H9 (cell line): ENCODE measurements at regions not wholly inside any gene's neighbourhood (a gene's known extent, or its start where the extent isn't known, plus 50 kb on each side); places are given as distances from the start of the nearest gene placed in this dataset.

Experiments used
- DNase-seq: peaks from one replicate; pipeline ENCODE4 v3.0.0-alpha.2; 2017
- H2AFZ ChIP-seq: one replicate; pipeline ENCODE4 v1.6.1; 2013; ENCODE audit warnings: mild to moderate bottlenecking, low read length, control low read depth, moderate library complexity
- H2AK5ac ChIP-seq: 2 replicates; pipeline ENCODE4 v1.6.1; 2013; ENCODE audit warnings: low read length, control low read depth, mixed read lengths; ENCODE audit not compliant: insufficient read length
- H2BK120ac ChIP-seq: one replicate; pipeline ENCODE4 v1.6.1; 2013; ENCODE audit warnings: low read depth, mild to moderate bottlenecking, low read length, control low read depth, inconsistent platforms; ENCODE audit not compliant: poor library complexity, severe bottlenecking
- H2BK12ac ChIP-seq: 2 replicates; pipeline ENCODE4 v1.6.1; 2013; ENCODE audit warnings: low read length, control low read depth, mixed read lengths, low read depth; ENCODE audit not compliant: insufficient read length
- H2BK15ac ChIP-seq: 2 replicates; pipeline ENCODE4 v1.6.1; 2013; ENCODE audit warnings: low read depth, low read length, control low read depth
- H2BK20ac ChIP-seq: one replicate; pipeline ENCODE4 v1.6.1; 2013; ENCODE audit warnings: low read depth, mild to moderate bottlenecking, low read length, control low read depth, inconsistent platforms; ENCODE audit not compliant: poor library complexity, severe bottlenecking
- H2BK5ac ChIP-seq: 2 replicates; pipeline ENCODE4 v1.6.1; 2013; ENCODE audit warnings: low read length, control low read depth, mixed read lengths; ENCODE audit not compliant: insufficient read length
- H3K14ac ChIP-seq: 2 replicates; pipeline ENCODE4 v1.6.1; 2013; ENCODE audit warnings: low read length, control low read depth; ENCODE audit not compliant: insufficient read depth
- H3K18ac ChIP-seq: 2 replicates; pipeline ENCODE4 v1.6.1; 2013; ENCODE audit warnings: low read depth, mild to moderate bottlenecking, mixed read lengths, low read length, control low read depth; ENCODE audit not compliant: insufficient read length
- H3K23ac ChIP-seq: 2 replicates; pipeline ENCODE4 v1.6.1; 2013; ENCODE audit warnings: low read length, control low read depth, mixed read lengths, low read depth; ENCODE audit not compliant: insufficient read length
- H3K23me2 ChIP-seq: 2 replicates; pipeline ENCODE4 v1.6.1; 2013; ENCODE audit warnings: low read depth, mild to moderate bottlenecking, mixed read lengths, low read length, control low read depth; ENCODE audit not compliant: insufficient read length, poor library complexity, severe bottlenecking
- H3K27ac ChIP-seq: 2 replicates; pipeline ENCODE4 v1.5.1; 2013; ENCODE audit warnings: low read length, control low read depth, mixed read lengths, low read depth; ENCODE audit not compliant: insufficient read length
- H3K27me3 ChIP-seq: 2 replicates; pipeline ENCODE4 v1.6.1; 2013; ENCODE audit warnings: low read length, control low read depth, inconsistent platforms; ENCODE audit not compliant: insufficient read depth
- H3K4ac ChIP-seq: 2 replicates; pipeline ENCODE4 v1.6.1; 2013; ENCODE audit warnings: low read depth, mild to moderate bottlenecking, control low read depth, inconsistent platforms, low read length, moderate library complexity
- H3K4me1 ChIP-seq: 2 replicates; pipeline ENCODE4 v1.6.1; 2013; ENCODE audit warnings: low read length, control low read depth, inconsistent platforms; ENCODE audit not compliant: insufficient read depth
- H3K4me2 ChIP-seq: 2 replicates; pipeline ENCODE4 v1.6.1; 2013; ENCODE audit warnings: low read length, control low read depth, mixed read lengths; ENCODE audit not compliant: insufficient read length, insufficient read depth
- H3K56ac ChIP-seq: 2 replicates; pipeline ENCODE4 v1.6.1; 2013; ENCODE audit warnings: low read depth, mild to moderate bottlenecking, mixed read lengths, low read length, control low read depth; ENCODE audit not compliant: insufficient read length
- H3K79me1 ChIP-seq: 2 replicates; pipeline ENCODE4 v1.6.1; 2013; ENCODE audit warnings: low read depth, mild to moderate bottlenecking, moderate library complexity, low read length, control low read depth, inconsistent platforms; ENCODE audit not compliant: insufficient read depth, poor library complexity, severe bottlenecking
- H3K79me2 ChIP-seq: 2 replicates; pipeline ENCODE4 v1.6.1; 2013; ENCODE audit warnings: low read length, control low read depth, inconsistent platforms; ENCODE audit not compliant: insufficient read depth
- H3K9ac ChIP-seq: 2 replicates; pipeline ENCODE4 v1.6.1; 2013; ENCODE audit warnings: low read length, control low read depth, mixed read lengths; ENCODE audit not compliant: insufficient read length; ENCODE audit errors: extremely low read depth
- H3K9me3 ChIP-seq: one replicate; pipeline ENCODE4 v1.6.1; 2013; ENCODE audit warnings: low read depth, low read length, inconsistent platforms; ENCODE audit not compliant: control insufficient read depth
- H3T11ph ChIP-seq: one replicate; pipeline ENCODE4 v1.6.1; 2013; ENCODE audit warnings: mild to moderate bottlenecking, low read length, control low read depth, inconsistent platforms
- H4K20me1 ChIP-seq: one replicate; pipeline ENCODE4 v1.6.1; 2013; ENCODE audit not compliant: control insufficient read depth, insufficient read length, insufficient read depth
- H4K5ac ChIP-seq: 2 replicates; pipeline ENCODE4 v1.6.1; 2013; ENCODE audit warnings: low read depth, mild to moderate bottlenecking, mixed read lengths, low read length, control low read depth; ENCODE audit not compliant: insufficient read length
- H4K8ac ChIP-seq: replicated peaks from 2 replicates; pipeline ENCODE4 v1.6.1; 2013; ENCODE audit warnings: low read length, control low read depth, mixed read lengths, low read depth; ENCODE audit not compliant: insufficient read length
- H4K91ac ChIP-seq: 2 replicates; pipeline ENCODE4 v1.6.1; 2013; ENCODE audit warnings: low read depth, mild to moderate bottlenecking, moderate library complexity, mixed read lengths, low read length, control low read depth; ENCODE audit not compliant: insufficient read length
- H3K27ac Mint-ChIP-seq, 3 experiments: 2 replicates in 2 of 3; 3 replicates in 1 of 3; pipeline ENCODE4 v1.8.0; 2020 to 2021; ENCODE audit warnings: mixed read lengths in 3 of 3, mild to moderate bottlenecking in 1 of 3, moderate library complexity in 1 of 3
- H3K27me3 Mint-ChIP-seq: 2 replicates; pipeline ENCODE4 v1.8.0; 2021; ENCODE audit warnings: low read depth, mild to moderate bottlenecking, moderate library complexity, mixed read lengths
- H3K36me3 Mint-ChIP-seq, 3 experiments: 2 replicates in 2 of 3; 3 replicates in 1 of 3; pipeline ENCODE4 v1.8.0; 2020 to 2021; ENCODE audit warnings: low read depth in 3 of 3, mixed read lengths in 3 of 3; ENCODE audit not compliant: insufficient read depth in 1 of 3
- H3K4me1 Mint-ChIP-seq, 2 experiments: 2 replicates each; pipeline ENCODE4 v1.8.0; 2020; ENCODE audit warnings: mixed read lengths in 2 of 2
- H3K4me3 Mint-ChIP-seq, 2 experiments: 2 replicates in 1 of 2; 3 replicates in 1 of 2; pipeline ENCODE4 v1.8.0; 2020 to 2021; ENCODE audit warnings: mild to moderate bottlenecking in 2 of 2, mixed read lengths in 2 of 2, moderate library complexity in 1 of 2
- H3K9me3 Mint-ChIP-seq, 2 experiments: 2 replicates in 1 of 2; 3 replicates in 1 of 2; pipeline ENCODE4 v1.8.0; 2020; ENCODE audit warnings: mild to moderate bottlenecking in 2 of 2, mixed read lengths in 2 of 2, moderate library complexity in 1 of 2
- WGBS: extraction: QIAGEN DNeasy Blood & Tissue Kit; methylation state at CpG from one replicate; pipeline ENCODE4 v1.1.7; 2013; ENCODE audit warnings: missing lambda C conversion rate, low lambda C conversion rate, mixed read lengths; ENCODE audit not compliant: insufficient read length; ENCODE audit errors: extremely low coverage; 5-methylcytosine and 5-hydroxymethylcytosine counted together
- TF ChIP-seq, protein P1 (sequence below): fragments of 200-600 bp; sonication (generic); conservative IDR thresholded peaks from 3 replicates; pipeline ENCODE4 v1.8.0; 2021; ENCODE audit warnings: antibody characterized with exemption, mild to moderate bottlenecking

DNA sequence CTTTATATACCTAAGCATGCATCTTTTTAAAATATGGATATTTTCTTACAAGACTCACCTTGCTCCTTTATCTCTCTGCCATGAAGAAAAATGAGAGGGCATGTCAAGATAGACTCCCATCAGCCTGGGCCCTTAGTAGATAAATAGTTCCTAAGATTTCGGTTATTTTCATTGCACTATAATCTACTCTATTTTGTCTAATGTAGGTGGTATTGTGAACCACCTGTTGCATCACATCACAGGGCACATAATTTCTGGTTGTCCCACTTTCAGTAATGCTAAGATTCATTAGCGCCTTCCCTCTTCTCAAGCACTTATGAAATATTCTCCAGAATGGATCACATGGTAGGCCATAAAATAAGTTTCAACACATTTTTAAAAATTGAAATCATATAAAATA lies 202.5 kb upstream of the ADRA1B start:
- TF ChIP-seq, protein P1, sequence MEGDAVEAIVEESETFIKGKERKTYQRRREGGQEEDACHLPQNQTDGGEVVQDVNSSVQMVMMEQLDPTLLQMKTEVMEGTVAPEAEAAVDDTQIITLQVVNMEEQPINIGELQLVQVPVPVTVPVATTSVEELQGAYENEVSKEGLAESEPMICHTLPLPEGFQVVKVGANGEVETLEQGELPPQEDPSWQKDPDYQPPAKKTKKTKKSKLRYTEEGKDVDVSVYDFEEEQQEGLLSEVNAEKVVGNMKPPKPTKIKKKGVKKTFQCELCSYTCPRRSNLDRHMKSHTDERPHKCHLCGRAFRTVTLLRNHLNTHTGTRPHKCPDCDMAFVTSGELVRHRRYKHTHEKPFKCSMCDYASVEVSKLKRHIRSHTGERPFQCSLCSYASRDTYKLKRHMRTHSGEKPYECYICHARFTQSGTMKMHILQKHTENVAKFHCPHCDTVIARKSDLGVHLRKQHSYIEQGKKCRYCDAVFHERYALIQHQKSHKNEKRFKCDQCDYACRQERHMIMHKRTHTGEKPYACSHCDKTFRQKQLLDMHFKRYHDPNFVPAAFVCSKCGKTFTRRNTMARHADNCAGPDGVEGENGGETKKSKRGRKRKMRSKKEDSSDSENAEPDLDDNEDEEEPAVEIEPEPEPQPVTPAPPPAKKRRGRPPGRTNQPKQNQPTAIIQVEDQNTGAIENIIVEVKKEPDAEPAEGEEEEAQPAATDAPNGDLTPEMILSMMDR, result no peak
- no peak overlapping the region for H4K91ac ChIP-seq
- no peak overlapping the region for H3T11ph ChIP-seq
- no peak overlapping the region for H3K56ac ChIP-seq
- H3K4me2 ChIP-seq, result no peak overlapping the region
- no peak overlapping the region for H2BK120ac ChIP-seq
- no peaks in the 10 kb centered on the region for H3K4me1 ChIP-seq
- no peaks in the 10 kb centered on the region for H3K27me3 ChIP-seq
- no peak overlapping the region for H4K5ac ChIP-seq
- H2BK5ac ChIP-seq, result no peak overlapping the region
- no peak overlapping the region for H2AFZ ChIP-seq
- H3K27ac ChIP-seq, result no peak overlapping the region
- H3K23me2 ChIP-seq, result no peaks in the 10 kb centered on the region
- H3K14ac ChIP-seq, result no peak overlapping the region
- H2BK12ac ChIP-seq, result no peak overlapping the region
- H3K27me3 Mint-ChIP-seq, result no peaks in the 10 kb centered on the region; the same call in 1 of the 2 replicates
- no peak overlapping the region for H2BK20ac ChIP-seq
- no peak for DNase-seq
- peaks cover 4% of the 10 kb centered on the region in 2 experiments for H3K9me3 Mint-ChIP-seq
- H3K79me1 ChIP-seq, result no peaks in the 10 kb centered on the region
- H3K18ac ChIP-seq, result no peak overlapping the region
- no peak overlapping the region for H3K23ac ChIP-seq
- no peak overlapping the region for H4K8ac ChIP-seq
- H2BK15ac ChIP-seq, result no peak overlapping the region
- H3K9ac ChIP-seq, result no peak overlapping the region
- no peak overlapping the region for H3K4ac ChIP-seq
- no peaks in the 10 kb centered on the region for H3K9me3 ChIP-seq
- no peaks in the 10 kb centered on the region for H4K20me1 ChIP-seq
- H3K79me2 ChIP-seq, result no peaks in the 10 kb centered on the region
- H3K4me1 Mint-ChIP-seq, result no peaks in the 10 kb centered on the region; a peak in 1 of 4 replicates
- no peak overlapping the region for H3K27ac Mint-ChIP-seq
- H3K4me3 Mint-ChIP-seq, result no peak overlapping the region
- H3K36me3 Mint-ChIP-seq, result peaks cover 0 to 6% (median 0%) of the 10 kb centered on the region in 3 experiments; a peak in 2 of 7 replicates
- no peak overlapping the region for H2AK5ac ChIP-seq
- no CpG with 5 or more reads among the region's 2 CpGs for WGBS
